ENCODE measurements at regions not wholly inside any gene's neighbourhood (a gene's known extent, or its start where the extent isn't known, plus 50 kb on each side); places are given as distances from the start of the nearest gene placed in this dataset.

- DNase-seq = no peak
Observed at GRCh38 chr3:18295171-18295920, 129.8 kb downstream of the SATB1 start.

- no peak for DNase-seq
Observed at GRCh38 chr3:18290157-18290556, 135.0 kb downstream of the SATB1 start.

- DNase-seq = no peak
Observed at GRCh38 chr3:18288243-18288642, 136.9 kb downstream of the SATB1 start.

- no peak for DNase-seq
Observed at GRCh38 chr3:18284716-18285115, 140.4 kb downstream of the SATB1 start.

GRCh38 chr3:18283680-18284079 is 141.5 kb downstream of the SATB1 start:
- DNase-seq = no peak

GRCh38 chr3:18282507-18282906 is 142.6 kb downstream of the SATB1 start:
- no peak for DNase-seq

- DNase-seq = no peak
Observed at GRCh38 chr3:18279226-18279737, 145.9 kb downstream of the SATB1 start.

GRCh38 chr3:18264853-18265252 is 160.3 kb downstream of the SATB1 start:
- no peak for DNase-seq

GRCh38 chr3:18264361-18264760 is 160.8 kb downstream of the SATB1 start:
- DNase-seq = no peak

- DNase-seq = no peak
Observed at GRCh38 chr3:18258492-18258891, 166.6 kb downstream of the SATB1 start.

GRCh38 chr3:18252578-18252977 is 172.6 kb downstream of the SATB1 start:
- no peak for DNase-seq

GRCh38 chr3:18250991-18251390 is 174.1 kb downstream of the SATB1 start:
- DNase-seq = no peak

- no peak for DNase-seq
Observed at GRCh38 chr3:18249126-18249525, 176.0 kb downstream of the SATB1 start.

- no peak for DNase-seq
Observed at GRCh38 chr3:18247776-18248310, 177.3 kb downstream of the SATB1 start.

GRCh38 chr3:18247139-18247695 is 177.9 kb downstream of the SATB1 start:
- no peak for DNase-seq

GRCh38 chr3:18246336-18247060 is 178.6 kb downstream of the SATB1 start:
- no peak for DNase-seq

- DNase-seq = no peak
Observed at GRCh38 chr3:18245721-18246120, 179.4 kb downstream of the SATB1 start.

GRCh38 chr3:18241837-18242236 is 183.3 kb downstream of the SATB1 start:
- DNase-seq = no peak

- no peak for DNase-seq
Observed at GRCh38 chr3:18239674-18240073, 185.5 kb downstream of the SATB1 start.

- DNase-seq = no peak
Observed at GRCh38 chr3:18238746-18239331, 186.3 kb downstream of the SATB1 start.

- no peak for DNase-seq
Observed at GRCh38 chr3:18238332-18238731, 186.8 kb downstream of the SATB1 start.

GRCh38 chr3:18237251-18238005 is 187.7 kb downstream of the SATB1 start:
- DNase-seq = no peak

- no peak for DNase-seq
Observed at GRCh38 chr3:18236726-18237125, 188.4 kb downstream of the SATB1 start.
